ENCODE measurements at regions not wholly inside any gene's neighbourhood (a gene's known extent, or its start where the extent isn't known, plus 50 kb on each side); places are given as distances from the start of the nearest gene placed in this dataset.

GRCh38 chr15:70160267-70160666 lies 62.5 kb upstream of the TLE3 start:
- TF ChIP-seq EP300 (IDR thresholded peaks at IDR 0.05; ENCODE audit: borderline replicate concordance) (no peak), REST (IDR thresholded peaks at IDR 0.05; ENCODE audit: low read depth) (no peak), YY1 (IDR thresholded peaks at IDR 0.05; ENCODE audit: low read depth) (no peak)

All from Ishikawa (cell line).